Stomach (tissue), 4 donors: ENCODE measurements at regions not wholly inside any gene's neighbourhood (a gene's known extent, or its start where the extent isn't known, plus 50 kb on each side); places are given as distances from the start of the nearest gene placed in this dataset.

ENCODE experiments used
- CTCF ChIP-seq, 7 experiments: fragments of 450-650 bp in 4 of 7; fragments of 200-600 bp in 3 of 7; sonication (generic) in 3 of 7; IDR thresholded peaks; one replicate each; pipeline ENCODE4 v1.5.1; 2016 to 2019; ENCODE audit warnings: antibody characterized with exemption in 7 of 7, control low read depth in 2 of 7, mild to moderate bottlenecking in 1 of 7
- POLR2A ChIP-seq, 4 donors: fragments of 450-650 bp; IDR thresholded peaks; one replicate each; pipeline ENCODE4 v1.6.1; 2016; ENCODE audit warnings: antibody characterized with exemption in 4 of 4, control low read depth in 2 of 4, mild to moderate bottlenecking in 1 of 4, moderate library complexity in 1 of 4

- TF ChIP-seq CTCF (IDR thresholded peaks at IDR 0.05) = no peak
- no peak for TF ChIP-seq POLR2A (IDR thresholded peaks at IDR 0.05)
Observed at GRCh38 chrX:5617666-5618065, 611.0 kb downstream of the NLGN4X start.
